SK-MEL-5 (cell line): ENCODE measurements at regions not wholly inside any gene's neighbourhood (a gene's known extent, or its start where the extent isn't known, plus 50 kb on each side); places are given as distances from the start of the nearest gene placed in this dataset.
A peak's percentile ranks its signal among the peaks of the same experiment; 100 is the strongest.

Experiments
- DNase-seq: peaks from one replicate; pipeline ENCODE4 v3.0.0-alpha.2; 2016; ENCODE audit warnings: low read depth, low spot score
- in situ Hi-C: cut with HindIII; loops from 2 replicates; pipeline ENCODE4 v1.10.0; 2016; ENCODE audit warnings: low sequenced_read_pairs, high pct_unique_total_duplicates, low pct_unique_long_range_greater_than_20kb

DNA sequence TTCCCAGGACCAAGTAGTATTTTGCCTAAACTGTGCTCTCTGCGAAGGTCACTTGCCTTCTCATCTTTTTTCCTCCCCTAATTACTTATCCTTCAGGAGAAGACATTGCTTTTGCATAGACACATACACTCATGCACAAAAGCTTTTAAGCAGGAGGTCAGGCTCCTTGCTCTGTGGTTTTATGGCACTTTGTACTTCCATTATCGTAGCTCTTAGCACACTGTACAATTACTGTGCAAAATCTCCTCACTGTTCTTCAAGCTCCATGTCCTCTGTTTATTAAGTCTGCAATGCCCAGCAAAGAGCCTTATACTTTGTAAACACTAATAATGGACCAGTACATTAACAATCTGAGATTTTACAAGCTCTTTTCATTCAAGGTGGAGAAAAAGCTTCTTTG lies 188.4 kb upstream of the GNPDA2 start:
- no peak for DNase-seq
- in situ Hi-C loops = no loop called here

DNA sequence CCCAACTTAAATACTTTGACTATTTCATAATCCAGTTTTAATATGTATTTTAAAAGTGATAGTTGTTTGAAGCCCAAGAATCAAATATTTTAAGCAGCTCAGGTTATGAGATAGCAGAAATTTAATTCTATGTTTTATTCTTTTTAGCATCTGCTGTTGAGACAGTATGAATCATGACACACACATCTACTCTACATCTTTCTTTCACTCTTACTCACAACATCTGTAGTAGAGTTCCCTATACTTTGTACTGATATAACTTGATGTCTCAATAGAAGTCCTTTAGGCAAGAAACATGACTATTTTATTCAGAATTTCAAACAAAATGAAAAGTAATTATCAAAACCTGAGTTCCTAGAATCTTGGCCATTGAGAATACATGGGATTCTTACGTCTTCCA lies 187.9 kb upstream of the GNPDA2 start:
- in situ Hi-C loops = no loop called here

DNA sequence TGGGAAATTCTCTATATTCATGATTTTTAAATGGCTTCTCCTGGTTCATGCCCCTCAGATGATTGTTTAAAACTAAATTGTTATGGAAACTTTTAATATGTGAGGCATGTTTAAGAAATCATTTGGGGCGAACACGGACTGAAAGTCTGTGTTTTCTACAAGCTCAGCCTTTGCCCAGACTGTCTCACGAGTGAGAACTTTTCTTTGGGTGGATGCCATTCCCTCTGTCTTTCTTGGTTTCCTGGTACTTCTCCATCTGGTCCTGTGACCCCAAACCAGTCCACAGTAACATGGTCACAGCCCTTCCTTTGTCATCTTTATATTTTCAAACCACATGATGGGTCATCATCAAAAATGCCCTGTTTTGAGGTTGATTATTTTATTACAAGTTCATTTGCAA lies 186.6 kb upstream of the GNPDA2 start:
- in situ Hi-C loops = no loop called here
- no peak for DNase-seq

More for the DNA sequence above, 187.9 kb upstream of the GNPDA2 start:
- DNase-seq = no peak

DNA sequence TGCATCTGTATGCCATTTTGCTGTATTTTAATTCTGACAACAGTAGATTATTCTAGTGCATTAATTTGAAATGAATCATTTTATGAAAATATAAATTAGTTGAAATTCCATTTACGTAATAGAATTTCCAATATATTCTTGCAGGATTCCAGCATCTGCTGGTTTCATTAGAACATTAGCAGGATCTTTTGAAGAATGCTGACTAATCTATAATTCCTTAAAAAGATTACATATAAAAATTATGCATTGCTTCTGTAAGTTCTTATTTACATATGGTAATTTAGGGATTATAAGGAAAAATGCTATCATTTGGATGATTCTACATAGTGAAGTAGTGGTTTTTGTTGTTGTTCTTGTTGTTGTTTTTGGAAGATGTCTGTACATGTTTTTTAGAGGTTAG lies 182.2 kb upstream of the GNPDA2 start:
- DNase-seq = no peak
- in situ Hi-C loops = no loop called here

DNA sequence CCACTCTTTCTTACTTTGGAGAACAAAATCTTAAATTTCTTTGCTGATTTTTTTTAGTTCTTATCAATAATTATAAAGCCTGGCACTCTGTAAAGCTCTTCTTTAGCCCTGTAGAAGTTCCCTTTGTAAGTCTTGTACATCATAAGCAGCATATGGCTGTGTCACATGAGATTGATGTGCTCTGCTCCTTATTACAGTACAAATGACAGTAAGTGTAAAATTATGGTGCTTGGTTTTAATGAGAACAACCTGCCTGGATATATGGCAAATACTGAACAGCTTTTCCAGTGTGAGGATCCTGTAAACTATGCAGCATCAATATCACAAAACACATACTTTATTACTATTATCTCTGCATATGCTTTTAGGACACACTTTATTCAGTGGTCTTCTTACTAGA lies 145.9 kb upstream of the GNPDA2 start:
- no peak for DNase-seq
- in situ Hi-C loops = no loop called here

DNA sequence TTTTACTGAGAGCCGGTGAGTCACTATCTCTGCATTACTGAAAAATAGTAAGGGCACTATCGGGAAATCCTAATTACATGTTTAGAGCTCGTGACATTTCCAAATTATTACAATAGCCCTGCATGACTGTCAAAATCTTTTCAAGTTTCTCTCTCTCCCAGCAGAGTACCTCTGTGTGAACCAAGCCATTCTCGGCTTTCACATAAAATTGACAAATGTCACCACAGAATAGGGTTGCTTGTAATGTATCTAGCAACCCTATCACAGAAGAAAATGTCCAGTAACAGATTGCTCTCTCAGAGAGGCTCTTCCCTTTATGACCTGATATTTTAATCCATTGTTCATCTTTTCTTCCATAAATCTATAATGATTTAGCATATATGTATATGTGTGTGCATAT lies 144.8 kb upstream of the GNPDA2 start:
- in situ Hi-C loops = no loop called here
- no peak for DNase-seq

DNA sequence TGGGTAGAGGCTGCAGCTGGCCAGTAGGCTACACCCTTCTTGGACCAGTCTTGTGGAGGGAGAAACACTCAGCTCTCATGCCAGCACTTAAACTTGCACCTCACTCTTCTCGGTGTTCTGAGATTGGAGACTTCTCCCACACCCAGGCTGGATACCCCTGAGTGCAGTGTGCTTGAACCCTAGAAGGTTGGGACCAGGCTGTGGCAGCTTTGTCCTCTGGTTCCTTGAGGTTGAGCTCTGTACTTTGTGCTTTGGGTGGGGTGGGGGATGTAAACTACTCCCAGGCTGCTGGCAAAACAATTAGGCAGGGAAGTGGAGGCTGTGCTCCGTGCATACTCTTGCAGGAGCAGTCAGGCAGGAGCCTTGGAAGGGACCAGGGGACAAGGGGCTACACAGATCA lies 143.6 kb upstream of the GNPDA2 start:
- in situ Hi-C loops = no loop called here
- no peak for DNase-seq

DNA sequence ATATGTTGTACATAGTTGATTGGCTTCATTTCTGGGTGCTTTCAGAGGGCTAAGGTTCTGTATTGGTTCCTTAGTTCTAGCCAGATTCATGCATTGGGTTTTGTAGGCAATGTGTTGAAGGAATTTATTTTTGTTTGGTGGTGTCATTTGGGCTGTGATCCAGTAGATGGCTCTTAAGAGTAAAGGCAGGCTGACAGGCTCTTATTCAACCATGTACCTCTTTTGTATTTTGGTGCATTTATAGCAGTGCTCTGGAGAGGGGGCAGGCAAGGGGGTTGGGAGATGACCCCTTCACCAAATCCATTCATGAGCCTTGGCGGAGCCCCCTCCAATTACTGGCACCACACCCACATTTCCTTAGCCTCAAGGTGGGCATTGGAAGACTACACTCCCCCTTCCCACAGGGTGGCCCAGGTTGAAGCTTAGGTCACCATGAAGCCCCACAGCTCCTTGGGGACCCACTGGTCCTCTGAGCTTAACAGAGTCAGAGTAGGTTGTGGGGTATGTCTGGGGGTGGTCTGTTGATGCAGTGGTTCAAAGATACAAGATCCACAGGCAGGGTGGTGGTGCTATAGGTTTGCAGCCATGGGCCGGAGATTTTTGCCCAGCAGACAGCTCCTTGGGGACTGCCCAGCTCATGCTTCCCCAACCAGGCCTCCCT lies 143.0 kb upstream of the GNPDA2 start:
- in situ Hi-C loops = no loop called here
- DNase-seq = peak; percentile 26

DNA sequence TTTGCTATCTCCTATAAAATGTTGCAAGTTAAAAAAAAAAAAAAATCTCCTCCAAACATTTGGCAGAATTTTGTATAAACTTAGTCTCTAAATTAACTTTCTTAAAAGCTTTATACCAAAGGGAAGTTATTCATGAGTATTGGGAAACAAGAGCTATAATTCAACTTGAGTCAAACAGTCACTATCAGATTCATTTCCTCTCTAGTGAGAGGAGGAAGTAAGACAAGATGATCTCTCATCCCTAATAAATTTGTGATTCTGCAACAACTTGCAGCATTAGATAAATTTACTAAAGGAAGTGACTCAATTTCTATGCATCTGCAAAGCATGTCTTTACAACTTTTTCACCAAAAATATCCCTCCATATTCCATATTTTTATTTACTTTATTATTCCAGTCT lies 135.4 kb upstream of the GNPDA2 start:
- DNase-seq = no peak
- in situ Hi-C loops = no loop called here

DNA sequence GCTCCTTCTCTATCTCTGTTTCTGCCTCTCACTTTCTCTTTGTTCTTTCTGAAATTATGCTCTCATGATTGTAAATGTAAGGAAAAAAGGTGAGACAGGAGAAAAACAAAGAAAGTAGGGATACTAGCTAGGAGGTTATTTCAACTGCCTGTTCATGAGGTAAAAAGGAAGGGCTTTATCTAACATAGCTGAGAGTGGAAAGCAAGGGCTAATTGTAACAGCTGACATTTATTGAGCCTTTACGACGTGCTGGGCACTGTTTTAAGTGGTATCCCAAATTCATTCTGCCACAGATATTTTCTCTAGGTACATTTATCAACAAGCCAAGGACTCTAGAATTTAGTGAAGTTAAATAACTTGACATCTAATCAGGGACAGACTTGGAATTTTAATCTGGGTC lies 133.1 kb upstream of the GNPDA2 start:
- DNase-seq = no peak
- in situ Hi-C loops = no loop called here

DNA sequence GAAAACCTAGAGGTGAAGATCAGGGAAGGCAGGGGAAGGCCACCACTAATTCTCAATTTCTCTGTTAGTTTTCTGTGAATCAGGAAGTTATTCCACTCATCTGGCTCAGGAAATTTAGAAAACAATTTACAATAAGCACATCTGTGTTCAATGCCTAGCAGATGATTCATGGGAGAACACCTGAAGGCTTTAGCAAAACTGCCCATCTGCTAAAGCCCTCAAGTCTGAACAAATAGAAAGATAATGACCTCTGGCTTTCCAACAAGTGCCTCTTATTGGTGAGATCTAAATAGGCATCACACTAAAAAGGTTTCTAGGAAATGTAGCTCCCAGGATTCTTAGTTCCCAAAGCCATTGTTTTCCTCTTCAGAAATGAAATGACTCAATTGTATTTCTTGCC lies 122.1 kb upstream of the GNPDA2 start:
- DNase-seq = no peak
- in situ Hi-C loops = no loop called here

DNA sequence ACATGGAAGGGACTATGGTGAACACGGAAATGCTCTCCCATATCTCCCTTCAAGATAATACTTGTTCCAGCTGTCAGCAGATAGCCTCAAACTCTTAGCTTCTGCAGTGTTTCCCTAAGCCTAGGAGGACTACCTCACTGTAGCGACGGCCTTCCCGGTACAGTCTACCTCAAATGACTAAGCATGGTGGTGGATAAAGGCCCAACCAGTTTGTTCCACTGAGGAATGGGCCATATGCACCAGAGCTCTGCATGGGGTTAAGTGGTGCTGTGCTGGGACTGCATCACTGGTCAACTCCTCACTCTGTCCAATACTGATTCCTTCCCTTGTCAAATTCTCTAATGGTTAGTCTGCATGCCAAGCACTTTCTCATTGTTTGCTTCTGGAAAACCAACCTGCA lies 119.6 kb upstream of the GNPDA2 start:
- in situ Hi-C loops = no loop called here
- no peak for DNase-seq

DNA sequence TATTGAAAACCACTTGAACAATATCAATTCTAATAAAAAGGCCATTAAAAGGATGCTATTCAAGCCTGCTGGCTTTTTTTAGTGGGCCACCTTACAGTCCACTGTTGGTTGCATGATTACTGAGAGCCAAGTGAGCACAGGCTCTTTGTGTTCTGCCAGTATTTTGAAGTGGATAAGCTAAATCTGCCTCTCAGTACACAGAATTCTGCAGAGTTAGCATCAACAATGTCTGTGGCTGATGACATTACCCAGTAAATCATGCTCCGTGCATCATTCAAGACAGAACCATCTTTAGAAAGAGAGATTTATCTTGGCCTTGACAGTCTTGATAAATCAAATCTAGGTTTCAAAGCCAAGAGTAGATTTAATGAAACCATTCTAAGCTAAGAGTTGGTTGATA lies 119.0 kb upstream of the GNPDA2 start:
- no peak for DNase-seq
- in situ Hi-C loops = no loop called here

DNA sequence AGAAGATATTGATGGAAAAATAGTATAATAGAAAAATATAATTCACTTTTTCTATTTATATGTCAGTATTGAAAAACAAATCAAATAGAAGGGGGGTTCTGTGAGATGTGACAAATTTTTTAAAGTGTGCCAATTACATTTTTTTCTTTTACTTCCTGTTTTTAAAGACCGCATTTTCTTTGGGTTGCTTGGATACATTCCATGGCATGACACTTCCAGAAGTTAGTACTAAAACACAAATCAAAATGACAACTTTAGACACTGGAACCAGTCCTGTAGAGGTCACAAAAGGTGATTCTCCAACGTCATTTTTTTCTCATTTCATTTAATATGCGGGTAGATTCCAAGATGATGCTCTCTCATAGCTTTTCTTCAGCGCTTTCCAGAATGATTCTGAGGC lies 116.2 kb upstream of the GNPDA2 start:
- in situ Hi-C loops = no loop called here
- no peak for DNase-seq

DNA sequence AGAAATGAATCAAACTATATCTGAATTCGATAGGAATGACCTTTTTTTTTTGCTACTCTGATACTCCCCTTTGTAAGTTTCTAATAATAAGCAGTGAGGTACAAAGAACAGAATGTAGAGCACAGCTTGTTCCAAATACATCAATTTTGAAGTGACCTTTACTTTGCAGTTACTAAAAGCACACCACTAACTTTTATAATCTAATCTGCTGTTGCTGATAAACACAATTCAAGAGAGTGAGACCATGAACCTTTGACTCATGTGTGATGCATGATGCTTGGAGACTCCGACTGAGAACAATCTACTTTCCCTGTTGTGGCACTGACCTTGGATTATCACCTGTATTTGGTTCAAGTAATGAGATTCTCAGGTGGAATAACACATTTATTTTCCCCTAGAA lies 91.6 kb upstream of the GNPDA2 start:
- no peak for DNase-seq

DNA sequence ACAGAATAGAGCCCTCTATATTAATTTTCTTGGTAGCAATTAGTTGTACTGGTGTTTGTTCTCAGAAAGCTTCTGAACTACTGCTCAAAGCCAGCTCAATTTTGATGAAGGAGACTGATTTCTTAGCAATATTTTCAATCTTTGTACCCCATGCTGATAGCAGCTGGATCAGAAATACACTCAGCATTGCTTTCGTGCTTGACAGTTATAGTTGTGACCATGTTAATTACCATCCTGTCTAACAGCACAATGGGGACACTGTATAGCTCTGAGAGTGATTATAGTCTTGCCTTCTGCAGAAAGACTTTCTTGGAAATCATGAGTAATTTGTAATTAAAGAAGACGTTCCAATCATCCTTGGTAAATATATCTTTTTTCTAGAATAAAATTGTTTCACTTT lies 79.7 kb upstream of the GNPDA2 start:
- in situ Hi-C loops = no loop called here
- no peak for DNase-seq

More for the DNA sequence above, 91.6 kb upstream of the GNPDA2 start:
- in situ Hi-C loops = no loop called here

DNA sequence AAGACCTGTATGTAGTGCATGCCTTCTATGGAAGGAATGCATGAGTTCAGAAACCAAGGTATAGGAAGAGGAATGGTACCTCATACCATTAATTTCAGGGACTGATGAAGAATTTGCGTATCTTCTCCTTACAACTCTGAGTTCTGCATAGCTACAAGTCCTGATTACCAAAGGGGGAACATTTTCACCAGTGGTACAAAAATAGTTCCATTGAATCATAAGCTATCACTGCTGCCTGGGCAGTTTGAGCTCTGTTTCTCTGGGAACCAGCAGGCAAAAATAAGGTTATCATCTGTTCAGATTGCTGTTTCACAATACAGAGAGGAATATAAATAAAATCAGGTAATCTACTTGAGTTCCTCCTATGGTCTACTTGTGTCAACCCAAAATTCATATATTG lies 77.9 kb upstream of the GNPDA2 start:
- in situ Hi-C loops = no loop called here
- DNase-seq = no peak

DNA sequence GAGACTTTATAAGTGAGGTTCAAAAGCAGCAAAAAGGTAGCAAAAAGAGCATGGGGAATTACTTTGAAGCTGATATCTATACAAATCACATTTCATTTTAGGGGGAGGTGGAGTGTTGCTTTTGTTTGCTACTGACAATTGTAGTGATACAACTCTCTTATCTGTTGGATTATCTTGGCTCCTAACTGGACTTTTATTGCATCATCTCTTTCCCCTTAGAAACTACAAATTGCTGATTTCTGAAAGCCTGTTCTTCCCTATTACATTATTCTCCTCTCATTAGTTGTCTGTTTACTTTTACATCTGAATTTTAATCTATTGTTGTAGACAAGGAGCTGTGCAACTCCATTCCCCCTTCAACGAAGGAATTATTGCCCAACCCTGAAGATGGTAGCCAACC lies 75.0 kb upstream of the GNPDA2 start:
- in situ Hi-C loops = no loop called here
- no peak for DNase-seq

DNA sequence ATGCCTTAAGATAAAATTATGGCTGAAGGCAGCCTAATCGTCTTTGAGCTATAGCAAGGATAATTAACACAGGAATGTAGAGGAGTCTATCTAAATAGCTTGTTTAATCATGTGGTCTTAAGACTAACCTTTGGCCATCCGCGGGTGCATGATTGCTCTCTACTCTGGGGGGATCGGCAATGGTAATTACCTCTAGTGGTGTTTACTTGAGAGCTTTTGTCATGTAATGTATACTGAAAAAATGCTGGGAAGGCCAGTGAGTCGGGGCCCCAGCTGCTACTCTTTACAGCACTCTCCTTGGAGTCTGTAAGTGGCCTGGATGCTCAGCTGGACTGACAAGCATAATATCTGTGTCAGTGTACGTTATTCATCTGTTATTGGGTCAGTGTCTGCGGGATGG lies 65.5 kb upstream of the GNPDA2 start:
- in situ Hi-C loops = no loop called here
- DNase-seq = no peak

DNA sequence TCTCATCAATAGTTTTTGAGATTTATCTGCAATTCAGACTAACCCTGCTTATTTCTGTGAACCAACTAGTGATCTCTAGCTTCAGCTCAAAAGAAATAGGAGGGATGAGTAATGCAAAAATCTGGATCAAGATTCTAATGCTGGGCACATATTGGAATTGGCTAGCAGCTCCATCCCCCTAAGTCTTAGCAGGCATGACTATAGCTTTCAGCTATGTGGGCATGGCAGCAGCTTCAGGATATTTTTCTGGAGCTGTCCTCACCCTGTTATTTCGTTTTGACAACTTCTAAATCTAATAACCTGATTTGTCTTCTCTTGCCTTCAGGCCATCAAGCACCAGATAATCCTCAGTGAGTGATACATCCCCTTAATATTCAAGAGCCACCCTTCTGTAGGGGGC lies 50.8 kb upstream of the GNPDA2 start:
- in situ Hi-C loops = no loop called here
- no peak for DNase-seq
